VCaP (cell line): ENCODE measurements at regions not wholly inside any gene's neighbourhood (a gene's known extent, or its start where the extent isn't known, plus 50 kb on each side); places are given as distances from the start of the nearest gene placed in this dataset.

ENCODE experiments used
- H3K27ac ChIP-seq: fragments of 450-650 bp; 2 replicates; pipeline ENCODE4 v1.5.1; 2017
- CTCF ChIP-seq: fragments of 450-650 bp; conservative IDR thresholded peaks from 2 replicates; pipeline ENCODE4 v1.5.1; 2017; ENCODE audit warnings: mild to moderate bottlenecking, moderate library complexity

- no peak overlapping the region for H3K27ac ChIP-seq
- no peak for TF ChIP-seq CTCF
Measured at GRCh38 chr10:28951484-28951883, 274.2 kb downstream of the BAMBI start.

DNA sequence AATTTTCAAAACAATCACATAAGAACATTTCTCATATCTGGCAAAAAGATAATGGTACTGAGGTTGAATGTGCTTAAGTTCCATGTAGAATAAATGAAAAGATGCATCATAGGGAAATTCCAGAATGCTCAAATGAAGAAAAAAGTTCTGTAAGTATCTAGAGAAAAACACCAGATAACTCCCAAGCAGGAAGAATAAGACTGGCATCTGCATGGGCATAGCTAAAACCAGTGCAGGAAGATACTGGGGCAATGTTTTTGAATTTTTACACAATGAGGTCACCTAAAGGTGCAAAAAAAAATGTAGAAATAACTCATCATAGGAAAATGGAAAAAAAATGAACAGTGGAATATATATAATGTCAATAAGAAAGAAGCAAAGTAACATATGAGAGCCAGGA lies 275.2 kb downstream of the BAMBI start:
- no peak for TF ChIP-seq CTCF
- no peak overlapping the region for H3K27ac ChIP-seq

GRCh38 chr10:28954211-28954610 lies 276.9 kb downstream of the BAMBI start:
- no peak for TF ChIP-seq CTCF
- no peak overlapping the region for H3K27ac ChIP-seq

GRCh38 chr10:28958468-28958867 lies 281.1 kb downstream of the BAMBI start:
- no peak overlapping the region for H3K27ac ChIP-seq
- TF ChIP-seq CTCF: no peak

DNA sequence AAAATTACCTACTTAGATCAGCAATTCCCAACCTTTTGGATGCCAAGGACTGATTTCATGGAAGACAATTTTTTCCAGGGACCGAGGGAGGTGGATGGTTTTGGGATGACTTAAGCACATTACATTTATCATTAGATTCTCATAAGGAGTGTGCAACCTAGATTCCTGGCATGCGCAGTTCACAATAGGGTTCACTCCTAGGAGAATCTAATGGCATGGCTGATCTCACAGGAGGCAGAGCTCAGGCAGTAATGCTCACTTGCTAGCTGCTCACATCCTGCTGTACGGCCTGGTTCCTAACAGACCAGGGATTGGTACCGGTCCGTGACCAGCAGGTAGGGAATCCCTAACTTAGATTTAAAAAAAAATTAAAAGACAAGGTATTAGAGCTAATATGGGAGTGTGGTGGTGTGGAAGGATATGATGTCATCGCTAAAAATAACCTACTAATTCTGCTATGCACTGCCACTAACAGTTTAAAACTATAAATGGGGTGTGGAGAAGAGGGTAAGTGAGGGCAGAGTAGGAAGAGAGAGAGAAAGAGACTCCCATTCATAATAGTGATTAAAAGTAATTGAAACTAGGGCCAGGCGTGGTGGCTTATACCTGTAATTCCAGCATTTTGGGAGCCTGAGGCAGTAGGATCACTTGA lies 282.7 kb downstream of the BAMBI start:
- TF ChIP-seq CTCF: no peak

GRCh38 chr10:28962768-28963167 lies 285.4 kb downstream of the BAMBI start:
- no peak for TF ChIP-seq CTCF

More for the DNA sequence above, 282.7 kb downstream of the BAMBI start:
- H3K27ac ChIP-seq: no peak overlapping the region

GRCh38 chr10:28963539-28964221 lies 286.4 kb downstream of the BAMBI start:
- TF ChIP-seq CTCF: no peak
- H3K27ac ChIP-seq: no peak overlapping the region

More at GRCh38 chr10:28962768-28963167, 285.4 kb downstream of the BAMBI start:
- H3K27ac ChIP-seq: no peak overlapping the region
